Thymus (tissue), 11 donors: ENCODE measurements at regions not wholly inside any gene's neighbourhood (a gene's known extent, or its start where the extent isn't known, plus 50 kb on each side); places are given as distances from the start of the nearest gene placed in this dataset.

Experiments
- DNase-seq, 9 donors: peaks; one replicate each; pipeline ENCODE4 v3.0.0-alpha.2; 2013; ENCODE audit warnings: low spot score in 9 of 9, low read depth in 6 of 9, missing footprints in 1 of 9
- H3K27ac ChIP-seq, 2 donors: one replicate each; pipeline ENCODE4 v1.5.1; 2013; ENCODE audit warnings: control low read depth in 1 of 2, low read depth in 1 of 2, low read length in 1 of 2, mild to moderate bottlenecking in 1 of 2, moderate library complexity in 1 of 2
- H3K27me3 ChIP-seq, 2 donors: one replicate each; pipeline ENCODE4 v1.5.1; 2013; ENCODE audit warnings: low read length in 1 of 2; ENCODE audit not compliant: control insufficient read depth in 2 of 2, insufficient read depth in 1 of 2
- H3K36me3 ChIP-seq, 2 donors: one replicate each; pipeline ENCODE4 v1.5.1; 2013; ENCODE audit warnings: low read length in 1 of 2, mild to moderate bottlenecking in 1 of 2, moderate library complexity in 1 of 2; ENCODE audit not compliant: control insufficient read depth in 2 of 2, insufficient read depth in 2 of 2
- H3K4me1 ChIP-seq, 2 donors: one replicate each; pipeline ENCODE4 v1.5.1; 2013; ENCODE audit warnings: low read length in 2 of 2; ENCODE audit not compliant: control insufficient read depth in 2 of 2, insufficient read depth in 2 of 2
- H3K4me3 ChIP-seq, 2 donors: one replicate each; pipeline ENCODE4 v1.5.1; 2013; ENCODE audit warnings: low read length in 2 of 2, control low read depth in 1 of 2, mild to moderate bottlenecking in 1 of 2
- H3K9me3 ChIP-seq, 2 donors: one replicate each; pipeline ENCODE4 v1.5.1; 2013; ENCODE audit warnings: low read length in 1 of 2, mild to moderate bottlenecking in 1 of 2; ENCODE audit not compliant: control insufficient read depth in 2 of 2, insufficient read depth in 1 of 2
- WGBS: extraction: QIAGEN DNeasy Blood & Tissue Kit; methylation state at CpG from one replicate; pipeline ENCODE4 v1.1.7; 2013; 5-methylcytosine and 5-hydroxymethylcytosine counted together
- donor health status: healthy.

GRCh38 chr19:32196690-32197420, 148.6 kb upstream of the ZNF507 start:
- no peak for DNase-seq
- H3K4me3 ChIP-seq: no peak overlapping the region
- no peak overlapping the region for H3K27ac ChIP-seq
- H3K27me3 ChIP-seq: no peaks in the 10 kb centered on the region
- H3K36me3 ChIP-seq: no peaks in the 10 kb centered on the region
- no peaks in the 10 kb centered on the region for H3K9me3 ChIP-seq
- WGBS: 94% methylated on average over 13 of the region's 13 CpGs
- no peaks in the 10 kb centered on the region for H3K4me1 ChIP-seq

GRCh38 chr19:32197896-32198882, 147.2 kb upstream of the ZNF507 start:
- Histone ChIP-seq H3K36me3 (no peaks in the 10 kb centered on the region), H3K4me1 (no peaks in the 10 kb centered on the region), H3K4me3 (no peak overlapping the region), H3K9me3 (no peaks in the 10 kb centered on the region), H3K27me3 (no peaks in the 10 kb centered on the region), H3K27ac (no peak overlapping the region)
- WGBS: 88% methylated on average over 13 of the region's 13 CpGs
- DNase-seq: no peak

DNA sequence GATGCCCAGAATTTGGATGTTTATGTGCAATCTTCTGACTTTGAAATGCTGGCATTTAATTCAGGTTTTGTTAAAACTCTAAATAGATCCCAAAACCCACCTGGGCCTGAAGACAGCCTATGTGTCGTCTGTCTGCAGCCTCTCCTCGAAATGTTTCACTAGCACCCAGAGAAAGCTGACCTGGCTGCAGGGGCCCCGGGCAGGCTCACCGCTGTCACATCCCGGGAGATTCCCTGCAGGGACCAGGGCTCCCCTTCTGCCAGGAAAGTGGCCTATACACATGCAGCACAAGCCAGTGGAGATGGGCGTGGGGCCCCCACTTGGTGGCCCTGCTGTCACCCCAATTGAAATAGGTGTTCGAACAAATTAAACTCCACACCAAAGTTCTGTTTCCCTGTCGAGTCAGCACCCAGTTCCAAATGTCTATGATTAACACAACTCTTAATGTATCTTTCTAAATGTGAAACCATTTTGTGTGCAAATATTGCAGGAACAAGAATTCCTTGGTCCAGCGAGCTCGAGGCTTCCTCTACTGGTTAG, 145.8 kb upstream of the ZNF507 start:
- no peaks in the 10 kb centered on the region for H3K9me3 ChIP-seq
- H3K27ac ChIP-seq: no peak overlapping the region
- DNase-seq: no peak
- WGBS: 94% methylated on average over 10 of the region's 10 CpGs
- no peaks in the 10 kb centered on the region for H3K27me3 ChIP-seq
- no peaks in the 10 kb centered on the region for H3K36me3 ChIP-seq
- H3K4me1 ChIP-seq: no peaks in the 10 kb centered on the region
- no peak overlapping the region for H3K4me3 ChIP-seq

GRCh38 chr19:32200312-32201038, 144.9 kb upstream of the ZNF507 start:
- H3K4me1 ChIP-seq: no peaks in the 10 kb centered on the region
- no peaks in the 10 kb centered on the region for H3K9me3 ChIP-seq
- WGBS: 96% methylated on average over 9 of the region's 9 CpGs
- no peaks in the 10 kb centered on the region for H3K27me3 ChIP-seq
- H3K27ac ChIP-seq: no peak overlapping the region
- no peaks in the 10 kb centered on the region for H3K36me3 ChIP-seq
- DNase-seq: no peak
- no peak overlapping the region for H3K4me3 ChIP-seq

- Histone ChIP-seq H3K36me3 (no peaks in the 10 kb centered on the region), H3K4me1 (no peaks in the 10 kb centered on the region), H3K9me3 (no peaks in the 10 kb centered on the region), H3K27me3 (no peaks in the 10 kb centered on the region), H3K4me3 (no peak overlapping the region), H3K27ac (no peak overlapping the region)
- DNase-seq: no peak
- WGBS: 94% methylated on average over 2 of the region's 2 CpGs
Measured at GRCh38 chr19:32201211-32201610, 144.2 kb upstream of the ZNF507 start.

DNA sequence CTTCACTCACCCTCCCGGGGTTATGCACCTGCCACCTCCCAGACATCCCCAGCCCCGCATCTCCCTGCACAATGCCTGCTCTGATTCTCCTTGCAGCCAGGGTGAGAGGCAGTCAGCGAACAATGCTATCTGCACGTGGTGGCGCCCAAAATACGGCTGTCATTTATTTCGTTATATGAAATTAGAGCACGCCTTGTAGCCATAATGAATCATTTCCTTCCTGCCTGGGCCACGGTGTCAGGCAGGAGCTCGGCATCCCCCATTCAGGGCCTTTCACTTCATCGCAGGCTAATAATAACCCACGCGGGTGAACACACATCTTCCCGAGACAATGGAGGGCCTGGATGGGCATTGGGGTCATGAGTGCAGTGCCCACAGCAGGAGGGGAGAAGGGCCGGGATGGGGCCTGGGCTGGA, 143.8 kb upstream of the ZNF507 start:
- no peaks in the 10 kb centered on the region for H3K36me3 ChIP-seq
- H3K27ac ChIP-seq: no peak overlapping the region
- no peak for DNase-seq
- no peaks in the 10 kb centered on the region for H3K4me1 ChIP-seq
- 8% methylated on average over 15 of the region's 15 CpGs for WGBS
- no peaks in the 10 kb centered on the region for H3K9me3 ChIP-seq
- no peaks in the 10 kb centered on the region for H3K27me3 ChIP-seq
- H3K4me3 ChIP-seq: no peak overlapping the region

DNA sequence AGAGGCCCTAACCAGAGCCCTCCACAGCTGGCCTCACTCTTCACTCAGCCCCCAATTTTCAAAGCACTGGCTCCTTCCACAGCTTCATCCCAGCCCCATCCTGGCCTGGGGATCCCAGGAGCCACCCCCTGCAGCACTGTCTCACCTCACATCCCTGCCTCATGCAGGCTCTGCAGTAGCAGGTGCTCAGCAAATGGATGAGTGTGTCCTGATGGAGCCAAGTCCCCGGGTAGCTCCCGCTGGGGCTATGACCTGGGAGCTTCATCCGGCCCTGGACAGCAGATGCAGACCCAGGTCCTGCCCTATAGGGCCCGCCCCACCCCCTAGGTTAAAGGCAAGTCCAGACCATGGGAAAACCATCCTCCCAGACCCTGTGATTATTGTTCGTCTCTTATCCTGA, 143.2 kb upstream of the ZNF507 start:
- no peak overlapping the region for H3K27ac ChIP-seq
- no peak for DNase-seq
- no peaks in the 10 kb centered on the region for H3K9me3 ChIP-seq
- no peaks in the 10 kb centered on the region for H3K4me1 ChIP-seq
- H3K36me3 ChIP-seq: no peaks in the 10 kb centered on the region
- WGBS: 95% methylated on average over 5 of the region's 5 CpGs
- no peaks in the 10 kb centered on the region for H3K27me3 ChIP-seq
- no peak overlapping the region for H3K4me3 ChIP-seq

GRCh38 chr19:32203161-32203560, 142.2 kb upstream of the ZNF507 start:
- H3K9me3 ChIP-seq: no peaks in the 10 kb centered on the region
- no peaks in the 10 kb centered on the region for H3K27me3 ChIP-seq
- H3K27ac ChIP-seq: no peak overlapping the region
- DNase-seq: no peak
- no peaks in the 10 kb centered on the region for H3K36me3 ChIP-seq
- 99% methylated on average over 6 of the region's 6 CpGs for WGBS
- H3K4me1 ChIP-seq: no peaks in the 10 kb centered on the region
- no peak overlapping the region for H3K4me3 ChIP-seq
